Muscle layer of duodenum (tissue), 2 donors: ENCODE measurements at regions not wholly inside any gene's neighbourhood (a gene's known extent, or its start where the extent isn't known, plus 50 kb on each side); places are given as distances from the start of the nearest gene placed in this dataset.

Experiments used
- H3K27ac ChIP-seq: one replicate; pipeline ENCODE4 v1.7.0; 2013; ENCODE audit warnings: mild to moderate bottlenecking, low read length
- H3K27me3 ChIP-seq: one replicate; pipeline ENCODE4 v1.7.0; 2013; ENCODE audit warnings: low read depth, mild to moderate bottlenecking, control low read depth, low read length
- H3K36me3 ChIP-seq, 2 donors: one replicate each; pipeline ENCODE4 v1.7.0; 2013; ENCODE audit warnings: low read length in 2 of 2, control low read depth in 1 of 2, mild to moderate bottlenecking in 1 of 2; ENCODE audit not compliant: insufficient read depth in 2 of 2, control insufficient read depth in 1 of 2
- H3K4me1 ChIP-seq, 2 donors: one replicate each; pipeline ENCODE4 v1.7.0; 2013; ENCODE audit warnings: low read length in 2 of 2, mild to moderate bottlenecking in 2 of 2, control low read depth in 1 of 2, moderate library complexity in 1 of 2; ENCODE audit not compliant: insufficient read depth in 2 of 2, control insufficient read depth in 1 of 2
- H3K4me3 ChIP-seq, 2 donors: one replicate each; pipeline ENCODE4 v1.7.0; 2013; ENCODE audit warnings: low read length in 2 of 2, low read depth in 1 of 2, mild to moderate bottlenecking in 1 of 2
- H3K9me3 ChIP-seq, 2 donors: one replicate each; pipeline ENCODE4 v1.7.0; 2013; ENCODE audit warnings: low read length in 2 of 2, control low read depth in 1 of 2, mild to moderate bottlenecking in 1 of 2; ENCODE audit not compliant: control insufficient read depth in 1 of 2
- donor health status: healthy.

DNA sequence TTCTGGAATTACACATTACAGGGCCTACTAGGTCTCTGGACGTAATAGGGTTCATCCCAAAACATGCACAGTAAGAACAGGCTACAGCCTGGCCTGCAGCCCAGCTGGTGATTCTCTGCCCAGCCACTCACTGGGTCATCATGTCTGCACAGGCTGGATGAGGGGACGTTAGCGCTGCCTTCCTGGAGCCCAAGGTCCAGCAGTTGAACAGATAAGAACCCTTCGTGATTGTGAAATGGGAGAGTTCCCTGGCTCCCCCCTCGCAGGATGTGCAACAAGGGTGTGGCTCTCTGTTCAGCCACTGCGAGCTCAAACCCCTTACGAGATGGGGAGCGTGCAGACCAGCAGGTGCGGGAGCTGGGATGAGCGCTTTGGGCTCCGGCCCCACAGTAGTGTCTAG lies 200.0 kb upstream of the CDH5 start:
- Histone ChIP-seq H3K27ac (no peak overlapping the region), H3K27me3 (no peaks in the 10 kb centered on the region), H3K4me1 (no peaks in the 10 kb centered on the region), H3K36me3 (no peaks in the 10 kb centered on the region), H3K4me3 (no peak overlapping the region), H3K9me3 (no peaks in the 10 kb centered on the region)

DNA sequence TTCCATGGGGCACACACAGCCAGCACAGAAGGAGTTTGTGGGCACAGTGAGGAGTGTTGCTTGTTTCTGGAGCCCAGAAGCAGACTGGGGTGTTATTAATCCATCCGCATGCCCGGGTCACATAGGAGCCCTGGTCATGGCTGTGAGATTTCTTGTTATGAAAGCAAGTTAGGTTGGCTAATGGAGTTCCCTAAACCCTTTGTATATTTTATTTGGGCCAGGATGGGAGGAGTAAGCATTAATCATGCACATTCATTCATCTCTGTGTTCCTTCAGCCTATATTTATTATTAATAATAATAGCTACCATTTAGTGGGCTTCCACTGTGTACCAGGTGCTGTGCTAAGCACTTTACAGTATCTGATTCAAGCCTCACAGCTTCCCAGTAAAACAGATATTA lies 200.6 kb upstream of the CDH5 start:
- Histone ChIP-seq H3K27me3 (no peaks in the 10 kb centered on the region), H3K4me3 (no peak overlapping the region), H3K27ac (no peak overlapping the region), H3K4me1 (no peaks in the 10 kb centered on the region), H3K9me3 (no peaks in the 10 kb centered on the region), H3K36me3 (no peaks in the 10 kb centered on the region)

DNA sequence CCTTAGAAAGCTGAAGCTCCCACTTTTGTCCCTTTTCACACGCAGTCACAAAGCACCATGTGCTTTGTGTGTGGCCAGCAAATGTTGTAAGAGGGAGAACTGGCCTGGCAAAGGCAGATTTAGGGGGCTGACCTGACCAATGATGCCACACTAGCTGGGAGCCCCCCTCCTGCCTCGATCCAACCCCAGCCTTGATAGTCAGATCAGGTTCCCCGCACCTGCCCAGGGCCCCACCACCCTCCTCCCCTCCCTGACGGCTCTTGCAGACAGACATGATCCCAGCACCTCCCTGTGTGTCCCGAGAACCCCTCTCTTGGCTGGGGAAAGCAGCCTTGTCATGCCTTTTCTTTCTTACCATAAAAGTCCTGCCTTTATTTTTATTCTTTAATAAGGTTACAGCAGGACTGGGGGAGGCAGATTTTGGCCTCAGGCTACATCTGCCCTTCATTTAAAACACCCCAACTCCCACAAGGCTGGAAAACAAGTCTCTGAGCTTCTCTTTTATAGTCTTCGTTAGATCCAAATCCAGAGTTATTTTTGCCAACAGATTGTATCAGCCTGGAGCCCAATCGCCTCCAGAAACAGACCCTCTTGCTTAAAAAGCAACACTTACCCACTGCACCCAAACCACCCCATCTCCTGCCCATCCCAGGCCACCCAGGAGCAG lies 201.8 kb upstream of the CDH5 start:
- Histone ChIP-seq H3K27ac (no peak overlapping the region), H3K9me3 (no peaks in the 10 kb centered on the region), H3K27me3 (no peaks in the 10 kb centered on the region), H3K36me3 (no peaks in the 10 kb centered on the region), H3K4me1 (no peaks in the 10 kb centered on the region), H3K4me3 (no peak overlapping the region)

DNA sequence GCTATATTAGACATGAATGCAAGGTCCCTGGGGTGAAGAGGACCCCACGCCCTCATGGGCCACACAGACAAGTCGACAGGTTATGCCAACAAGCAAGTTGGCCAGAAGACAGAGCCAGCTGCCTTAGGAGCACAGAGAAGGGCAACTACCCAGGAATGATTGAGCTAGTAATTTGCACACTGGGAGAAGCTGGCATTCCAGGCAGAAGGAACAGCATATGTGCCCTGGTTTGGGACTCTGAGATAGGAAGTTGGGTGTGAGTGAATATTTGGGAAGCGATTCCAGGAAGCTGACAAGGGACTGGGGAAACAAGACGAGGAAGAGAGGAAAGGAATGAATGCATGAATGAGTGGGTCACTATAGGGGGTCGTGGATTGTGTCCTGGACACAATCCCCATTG lies 203.7 kb upstream of the CDH5 start:
- Histone ChIP-seq H3K9me3 (no peaks in the 10 kb centered on the region), H3K36me3 (no peaks in the 10 kb centered on the region), H3K27ac (no peak overlapping the region), H3K4me3 (no peak overlapping the region), H3K27me3 (no peaks in the 10 kb centered on the region), H3K4me1 (no peaks in the 10 kb centered on the region)

DNA sequence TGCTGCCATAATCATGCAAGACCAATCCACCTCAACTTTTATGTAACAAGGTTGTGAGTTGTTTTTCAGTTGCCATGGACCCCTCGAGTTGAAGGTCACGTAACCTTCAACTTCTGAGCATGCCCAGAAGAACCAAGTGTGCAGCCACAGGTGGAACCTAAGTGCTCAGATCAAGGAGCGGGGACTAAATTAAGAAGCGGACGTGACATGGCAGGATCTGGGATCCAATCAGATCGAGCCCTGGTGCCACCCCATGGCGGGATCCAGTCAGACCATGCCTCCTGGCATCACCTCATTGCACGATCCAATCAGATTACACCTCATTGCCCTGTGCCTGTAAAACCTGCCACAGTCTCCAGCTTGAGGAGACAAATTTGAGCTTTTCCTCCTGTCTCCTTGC lies 204.5 kb upstream of the CDH5 start:
- Histone ChIP-seq H3K4me1 (no peaks in the 10 kb centered on the region), H3K27me3 (no peaks in the 10 kb centered on the region), H3K4me3 (no peak overlapping the region), H3K36me3 (no peaks in the 10 kb centered on the region), H3K27ac (no peak overlapping the region), H3K9me3 (no peaks in the 10 kb centered on the region)

DNA sequence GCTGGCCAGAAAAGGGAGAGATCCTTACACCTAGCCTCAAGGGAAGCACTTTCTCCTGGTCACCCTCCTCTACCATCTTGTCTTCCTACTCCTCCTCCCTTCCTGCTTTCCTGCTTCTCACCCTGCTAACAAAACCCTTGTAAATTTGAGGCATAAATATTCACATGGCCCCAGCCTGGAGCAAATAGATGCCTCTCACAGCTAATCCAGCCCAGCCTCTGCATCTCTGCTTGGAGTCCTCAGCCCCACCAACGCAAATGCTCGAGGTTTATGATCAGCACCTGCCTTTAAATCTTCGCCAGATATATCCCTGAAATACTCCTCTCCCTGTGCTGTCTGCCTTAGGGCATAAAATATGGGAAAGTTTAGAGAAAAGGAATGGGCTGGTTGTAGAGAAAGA lies 205.2 kb upstream of the CDH5 start:
- H3K9me3 ChIP-seq: no peaks in the 10 kb centered on the region
- H3K27me3 ChIP-seq: no peaks in the 10 kb centered on the region
- no peaks in the 10 kb centered on the region for H3K36me3 ChIP-seq
- H3K4me3 ChIP-seq: no peak overlapping the region
- H3K4me1 ChIP-seq: no peaks in the 10 kb centered on the region
- H3K27ac ChIP-seq: no peak overlapping the region

DNA sequence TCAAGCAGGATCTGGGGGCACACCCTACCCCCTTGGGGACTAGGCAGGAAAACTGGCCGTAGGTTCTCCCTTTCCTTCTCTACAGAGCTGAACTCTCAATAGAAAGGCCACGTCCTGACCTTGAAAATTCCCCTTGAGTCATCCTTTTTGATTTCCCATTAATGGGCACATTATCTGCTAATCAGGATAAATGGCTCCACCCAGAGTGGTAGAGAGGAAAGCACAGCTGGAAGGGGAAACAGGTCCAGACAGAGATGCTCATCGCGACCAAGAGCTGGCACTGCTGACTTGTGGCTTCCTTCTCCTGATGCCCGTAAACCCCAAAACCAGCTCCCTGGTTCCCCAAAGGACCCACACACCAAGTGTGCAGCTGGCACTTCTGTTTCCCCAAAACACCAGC lies 206.5 kb upstream of the CDH5 start:
- Histone ChIP-seq H3K36me3 (no peaks in the 10 kb centered on the region), H3K27me3 (no peaks in the 10 kb centered on the region), H3K9me3 (no peaks in the 10 kb centered on the region), H3K4me1 (no peaks in the 10 kb centered on the region), H3K4me3 (no peak overlapping the region), H3K27ac (no peak overlapping the region)

DNA sequence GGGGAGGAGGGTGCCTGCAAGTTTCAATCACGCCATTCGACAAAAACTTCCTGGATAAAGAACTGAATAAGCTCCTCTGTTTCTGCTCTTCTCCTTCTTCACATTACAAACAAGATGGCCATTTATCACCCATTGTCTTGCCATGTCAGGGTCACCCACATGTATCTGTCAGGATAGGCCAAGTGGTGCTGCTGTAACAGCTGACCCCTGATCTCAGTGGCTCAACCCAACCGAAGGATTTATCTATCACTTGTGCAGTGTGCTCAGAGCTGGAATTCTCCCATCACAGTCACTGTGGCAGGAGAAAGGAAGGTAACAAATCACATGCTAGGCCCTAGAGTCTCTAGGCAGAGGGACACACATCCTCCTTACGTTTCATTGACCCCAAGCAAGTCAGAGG lies 210.0 kb upstream of the CDH5 start:
- Histone ChIP-seq H3K9me3 (no peaks in the 10 kb centered on the region), H3K36me3 (no peaks in the 10 kb centered on the region), H3K27ac (no peak overlapping the region), H3K4me1 (peaks cover 0 to 4% of the 10 kb centered on the region in 2 donors), H3K4me3 (no peak overlapping the region), H3K27me3 (no peaks in the 10 kb centered on the region)

DNA sequence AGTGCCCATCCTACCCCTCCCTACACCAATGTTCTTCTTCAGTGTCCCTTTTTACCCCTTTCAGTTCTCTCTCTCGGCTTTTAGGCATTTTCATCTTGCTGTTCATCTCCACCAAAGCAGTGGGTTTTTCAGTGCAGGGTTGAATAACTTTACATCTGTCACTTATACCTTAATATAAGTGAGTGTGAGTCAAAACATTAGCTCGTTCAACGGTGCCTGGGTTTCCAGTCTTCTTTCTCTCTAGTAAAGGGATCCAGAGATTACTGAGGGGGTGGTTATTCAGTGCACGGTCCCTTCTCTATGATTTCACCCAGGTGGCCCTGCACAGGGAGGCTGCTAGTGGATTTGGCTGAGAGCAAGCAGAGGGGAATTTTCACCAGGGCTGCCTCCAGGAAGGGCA lies 210.6 kb upstream of the CDH5 start:
- H3K36me3 ChIP-seq: no peaks in the 10 kb centered on the region
- no peaks in the 10 kb centered on the region for H3K9me3 ChIP-seq
- peaks cover 2 to 8% of the 10 kb centered on the region in 2 donors for H3K4me1 ChIP-seq
- H3K27ac ChIP-seq: no peak overlapping the region
- H3K4me3 ChIP-seq: no peak overlapping the region
- no peaks in the 10 kb centered on the region for H3K27me3 ChIP-seq

DNA sequence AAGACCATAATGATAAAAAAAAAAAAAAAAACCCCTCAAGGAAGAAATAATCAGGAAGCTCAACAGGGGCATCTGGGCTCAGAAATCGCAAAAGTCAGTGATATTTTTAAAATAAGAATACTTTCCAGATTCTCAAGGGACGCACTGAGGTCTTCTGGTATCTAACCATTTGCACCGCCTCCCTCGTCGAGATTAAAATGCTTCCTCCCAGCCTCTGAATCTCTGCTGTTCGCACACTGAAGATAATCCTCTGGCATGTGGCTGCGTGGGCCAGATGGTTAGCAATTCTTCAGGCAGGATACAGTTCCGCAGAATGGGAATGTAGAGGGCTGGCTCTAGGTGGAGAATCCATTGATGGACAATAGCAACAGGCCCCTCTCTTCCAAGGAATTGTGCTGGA lies 211.7 kb upstream of the CDH5 start:
- Histone ChIP-seq H3K4me3 (no peak overlapping the region), H3K4me1 (peaks cover 4 to 10% of the 10 kb centered on the region in 2 donors), H3K9me3 (no peaks in the 10 kb centered on the region), H3K27me3 (no peaks in the 10 kb centered on the region), H3K36me3 (no peaks in the 10 kb centered on the region), H3K27ac (no peak overlapping the region)

DNA sequence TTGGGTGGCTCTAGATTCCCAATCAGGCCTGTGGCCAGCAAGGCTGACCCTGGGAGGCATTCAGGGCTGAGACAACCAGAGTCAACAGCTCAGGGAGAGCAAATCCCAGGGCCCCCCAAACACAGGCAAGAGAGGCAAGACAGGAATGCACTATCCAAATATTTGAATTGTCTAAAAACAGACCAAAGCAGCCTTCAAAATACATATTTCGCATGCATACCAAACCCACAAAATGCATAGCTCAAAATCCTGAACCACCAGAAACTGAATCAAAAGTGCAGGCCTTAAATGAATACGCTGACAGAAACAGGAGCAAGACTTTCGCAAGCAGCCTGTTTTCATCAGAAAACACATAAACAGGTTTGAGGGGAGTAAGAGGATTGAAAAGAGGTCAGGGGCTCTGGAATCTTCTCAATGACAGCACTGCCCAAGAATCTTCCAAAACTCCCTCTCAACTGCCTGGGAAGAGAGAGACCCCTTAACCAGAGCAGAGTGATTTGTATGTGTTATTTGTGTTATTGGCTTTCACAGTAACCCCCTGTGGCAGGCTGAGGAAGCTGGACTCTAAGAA lies 213.6 kb upstream of the CDH5 start:
- no peaks in the 10 kb centered on the region for H3K9me3 ChIP-seq
- H3K27ac ChIP-seq: no peak overlapping the region
- H3K4me1 ChIP-seq: peaks cover 4 to 10% of the 10 kb centered on the region in 2 donors
- no peaks in the 10 kb centered on the region for H3K27me3 ChIP-seq
- H3K4me3 ChIP-seq: no peak overlapping the region
- no peaks in the 10 kb centered on the region for H3K36me3 ChIP-seq

DNA sequence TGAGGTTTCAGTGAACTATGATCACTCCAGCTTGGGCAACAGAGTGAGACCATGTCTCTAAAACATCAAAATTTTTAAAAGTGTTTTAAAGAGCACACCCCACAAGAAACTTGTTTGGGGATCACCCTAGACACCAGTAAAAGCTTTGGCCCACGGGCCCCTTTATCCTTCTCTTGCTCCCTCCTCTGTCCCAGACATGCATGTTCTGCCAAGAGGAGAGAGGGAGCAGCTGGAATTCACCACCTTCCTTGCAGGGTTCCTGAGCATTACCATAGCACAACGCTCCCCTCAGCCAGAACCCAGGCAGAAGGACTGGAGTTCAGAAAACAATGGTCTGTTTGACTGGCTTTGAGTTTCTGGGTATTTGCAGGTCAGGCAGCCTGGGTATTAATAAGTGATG lies 214.3 kb upstream of the CDH5 start:
- H3K4me1 ChIP-seq: peaks cover 4 to 10% of the 10 kb centered on the region in 2 donors
- H3K9me3 ChIP-seq: no peaks in the 10 kb centered on the region
- no peak overlapping the region for H3K27ac ChIP-seq
- H3K36me3 ChIP-seq: no peaks in the 10 kb centered on the region
- no peaks in the 10 kb centered on the region for H3K27me3 ChIP-seq
- H3K4me3 ChIP-seq: no peak overlapping the region
